ENCODE measurements at regions not wholly inside any gene's neighbourhood (a gene's known extent, or its start where the extent isn't known, plus 50 kb on each side); places are given as distances from the start of the nearest gene placed in this dataset.
"Not testable (repeated sequence)": the region's sequence is repeated elsewhere in the genome, so short reads cannot be mapped to it uniquely, and the experiment has no call there.

- no peak for DNase-seq (ENCODE audit: low read depth in 2 of 2)
These were observed 1520.7 kb upstream of the B3GALT2 start for GRCh38 chr1:194707074-194707473.

GRCh38 chr1:194705123-194705854 lies 1518.9 kb upstream of the B3GALT2 start:
- DNase-seq (ENCODE audit: low read depth in 2 of 2), result no peak

GRCh38 chr1:194698908-194699318 lies 1512.5 kb upstream of the B3GALT2 start:
- no peak for DNase-seq (ENCODE audit: low read depth in 2 of 2)

GRCh38 chr1:194693244-194693643 lies 1506.8 kb upstream of the B3GALT2 start:
- no peak for DNase-seq (ENCODE audit: low read depth in 2 of 2)

DNA sequence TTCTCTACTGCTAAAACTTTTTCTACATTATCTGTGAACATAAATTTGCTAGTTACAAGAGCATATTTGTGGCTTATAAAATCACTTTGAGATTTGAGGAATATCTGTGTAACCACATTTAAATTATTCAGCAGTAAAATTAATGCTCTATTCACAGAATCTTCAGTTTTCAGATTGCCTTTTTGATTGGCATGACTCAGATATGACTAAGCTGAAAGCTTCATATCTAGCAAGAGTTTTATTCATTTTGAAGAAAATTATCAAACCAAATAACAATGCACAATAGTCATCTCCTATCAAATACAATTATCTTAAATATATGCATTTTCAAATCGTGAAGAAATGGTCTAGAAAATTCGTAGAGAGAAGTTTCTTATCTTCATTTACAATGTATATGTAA lies 1498.2 kb upstream of the B3GALT2 start:
- DNase-seq (ENCODE audit: low read depth in 2 of 2), result no peak

DNA sequence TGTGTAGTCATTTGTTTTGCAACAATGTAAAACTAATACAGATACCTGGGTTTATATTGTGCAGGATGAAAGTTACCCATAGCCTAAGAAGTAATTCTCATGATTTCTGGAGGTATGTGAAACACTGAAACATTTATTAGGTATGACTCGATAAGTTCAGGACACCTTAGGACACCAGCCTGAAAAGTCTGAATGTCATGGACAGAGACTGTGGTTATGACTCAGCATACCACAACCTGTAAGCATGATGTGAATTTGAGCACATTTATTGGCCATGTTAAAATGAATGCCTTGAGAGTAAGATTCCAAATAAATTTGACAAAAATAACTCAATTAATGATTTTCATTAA lies 1471.7 kb upstream of the B3GALT2 start:
- DNase-seq (ENCODE audit: low read depth in 2 of 2), result no peak

DNA sequence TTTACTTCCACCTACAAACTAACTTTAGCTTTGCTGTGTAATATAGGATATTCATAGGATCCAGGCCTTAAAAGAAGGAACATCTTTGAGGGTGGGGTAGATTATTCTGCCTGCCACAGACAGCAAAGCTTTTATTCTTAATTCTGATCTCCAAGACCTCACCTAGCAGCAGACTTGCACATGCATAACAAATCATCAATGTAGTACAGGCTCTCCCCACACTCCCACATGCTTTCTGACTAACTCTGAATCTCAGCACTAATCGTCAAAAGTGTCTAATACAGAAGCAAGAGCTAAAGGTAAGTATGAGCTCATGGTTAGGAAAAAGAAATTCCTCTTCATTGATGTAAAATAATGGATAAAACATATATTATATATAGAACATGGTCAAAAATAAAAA lies 1468.5 kb upstream of the B3GALT2 start:
- DNase-seq (ENCODE audit: low read depth in 2 of 2), result no peak

DNA sequence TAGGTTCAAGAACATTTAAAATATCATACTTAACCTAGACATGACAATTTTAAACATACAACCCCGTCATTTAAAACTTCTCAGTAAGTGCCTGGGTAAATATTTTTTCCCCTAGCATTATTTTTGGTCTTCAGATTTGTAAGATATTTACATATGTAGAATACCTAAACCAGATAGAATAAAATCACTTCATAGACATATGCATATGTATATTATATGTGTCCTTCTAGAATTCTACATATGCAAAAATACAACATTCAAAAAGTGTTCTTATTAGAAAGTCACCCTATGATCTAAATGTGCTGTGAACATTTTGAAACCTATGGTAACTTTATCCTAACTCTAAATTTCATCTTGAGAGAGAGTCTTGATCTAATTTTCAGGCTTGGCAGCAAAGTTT lies 1467.0 kb upstream of the B3GALT2 start:
- no peak for DNase-seq (ENCODE audit: low read depth in 2 of 2)

- DNase-seq (ENCODE audit: low read depth in 2 of 2), result no peak
These were observed 1460.7 kb upstream of the B3GALT2 start for GRCh38 chr1:194647118-194647517.

GRCh38 chr1:194644528-194644927 lies 1458.1 kb upstream of the B3GALT2 start:
- no peak for DNase-seq (ENCODE audit: low read depth in 2 of 2)

DNA sequence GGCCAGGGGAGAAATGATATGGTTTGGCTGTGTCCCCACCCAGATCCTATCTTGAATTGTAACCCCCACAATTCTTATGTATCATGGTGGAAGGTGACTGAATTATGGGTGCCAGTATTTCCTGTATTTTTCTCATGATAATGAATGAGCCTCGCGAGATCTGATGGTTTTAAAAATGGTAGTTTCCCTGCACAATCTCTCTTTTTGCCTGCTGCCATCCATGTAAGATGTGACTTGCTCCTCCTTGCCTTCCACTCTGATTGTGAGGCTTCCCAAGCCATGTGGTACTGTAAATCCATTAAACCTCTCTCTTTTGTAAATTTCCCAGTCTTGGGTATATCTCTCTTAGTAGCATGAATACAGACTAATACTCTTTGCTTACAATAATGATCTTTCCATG lies 1453.9 kb upstream of the B3GALT2 start:
- DNase-seq (ENCODE audit: low read depth in 2 of 2), result no peak

- no peak for DNase-seq (ENCODE audit: low read depth in 2 of 2)
These were observed 1442.6 kb upstream of the B3GALT2 start for GRCh38 chr1:194629011-194629410.

DNA sequence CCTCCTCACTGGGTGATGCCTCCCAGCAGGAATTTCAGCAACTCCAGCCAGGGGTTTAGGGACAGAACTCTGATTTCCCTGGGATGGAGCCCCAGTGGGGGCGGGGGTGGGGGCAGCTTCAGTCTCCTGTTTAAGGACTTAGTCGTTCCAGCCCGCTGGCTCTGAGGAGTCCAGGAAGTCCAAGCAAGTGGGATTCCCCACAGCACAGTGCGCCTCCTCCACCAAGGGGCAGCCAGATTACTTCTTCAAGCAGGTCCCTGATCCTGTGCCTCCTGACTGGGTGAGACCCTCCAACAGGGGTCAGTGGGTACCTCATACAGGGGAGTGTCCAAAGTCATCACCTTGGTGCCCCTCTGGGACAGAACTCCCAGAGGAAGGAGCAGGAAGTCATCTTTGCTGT lies 1438.4 kb upstream of the B3GALT2 start:
- DNase-seq (ENCODE audit: low read depth in 2 of 2), result no peak

DNA sequence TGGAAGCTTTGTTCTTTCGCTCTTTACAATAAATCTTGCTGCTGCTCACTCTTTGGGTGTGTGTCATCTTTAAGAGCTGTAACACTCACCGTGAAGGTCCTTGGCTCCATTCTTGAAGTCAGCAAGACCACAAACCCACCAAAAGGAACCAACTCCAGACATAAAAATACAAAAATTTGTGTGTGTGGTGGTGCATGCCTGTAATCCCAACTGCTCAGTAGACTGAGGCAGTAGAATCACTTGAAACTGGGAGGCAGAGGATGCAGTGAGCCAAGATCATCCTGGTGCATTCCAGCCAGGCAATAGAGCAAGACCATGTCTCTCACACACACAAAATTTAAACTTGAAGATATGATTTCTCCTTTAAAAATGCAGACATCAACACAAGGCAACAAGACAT lies 1431.7 kb upstream of the B3GALT2 start:
- DNase-seq (ENCODE audit: low read depth in 2 of 2), result no peak

DNA sequence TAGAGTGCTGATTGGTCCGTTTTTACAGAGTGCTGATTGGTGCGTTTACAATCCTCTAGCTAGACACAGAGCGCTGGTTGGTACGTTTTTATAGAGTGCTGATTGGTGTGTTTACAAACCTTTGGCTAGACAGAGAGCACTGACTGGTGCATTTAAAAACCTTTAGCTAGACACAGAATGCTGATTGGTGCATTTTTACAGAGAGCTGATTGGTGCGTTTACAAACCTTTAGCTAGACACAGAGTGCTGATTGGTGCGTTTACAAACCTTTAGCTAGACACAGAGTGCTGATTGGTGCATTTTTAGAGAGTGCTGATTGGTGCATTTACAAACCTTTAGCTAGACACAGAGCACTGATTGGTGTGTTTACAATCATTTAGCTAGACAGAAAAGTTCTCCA lies 1430.9 kb upstream of the B3GALT2 start:
- DNase-seq (ENCODE audit: low read depth in 2 of 2), result not testable (repeated sequence)

DNA sequence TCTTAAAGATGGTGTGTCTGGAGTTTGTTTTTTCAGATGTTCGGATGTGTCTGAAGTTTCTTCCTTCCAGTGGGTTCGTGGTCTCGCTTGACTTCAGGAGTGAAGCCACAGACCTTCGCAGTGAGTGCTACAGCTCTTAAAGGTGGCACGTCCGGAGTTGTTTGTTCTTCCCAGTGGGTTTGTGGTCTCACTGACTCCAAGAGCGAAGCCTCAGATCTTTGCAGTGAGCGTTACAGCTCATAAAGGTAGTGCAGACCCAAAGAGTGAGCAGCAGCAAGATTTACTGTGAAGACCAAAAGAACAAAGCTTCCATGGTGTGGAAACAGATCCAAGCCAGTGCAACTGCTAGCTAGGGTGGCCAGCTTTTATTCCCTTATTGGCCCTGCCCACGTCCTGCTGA lies 1430.4 kb upstream of the B3GALT2 start:
- DNase-seq (ENCODE audit: low read depth in 2 of 2), result no peak

DNA sequence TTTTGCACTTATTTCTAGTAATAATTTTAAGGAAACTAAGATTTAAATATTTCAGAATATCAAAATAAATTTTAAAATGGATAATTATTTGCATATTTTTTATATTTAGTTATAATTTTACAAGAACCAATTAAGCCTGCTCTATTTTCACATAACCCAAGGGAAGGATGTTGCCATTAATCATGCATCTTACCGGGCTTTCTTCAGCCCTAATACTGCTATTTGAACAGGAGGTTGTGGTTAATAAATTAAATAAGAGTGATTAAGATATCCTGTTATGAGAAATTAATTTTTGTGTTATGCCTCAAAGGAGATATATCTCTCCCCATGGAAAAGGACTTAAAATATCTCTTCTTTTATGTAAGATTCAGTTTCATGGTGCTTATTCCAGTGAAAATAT lies 1415.8 kb upstream of the B3GALT2 start:
- no peak for DNase-seq (ENCODE audit: low read depth in 2 of 2)

- no peak for DNase-seq (ENCODE audit: low read depth in 2 of 2)
These were observed 1414.3 kb upstream of the B3GALT2 start for GRCh38 chr1:194600716-194601115.

DNA sequence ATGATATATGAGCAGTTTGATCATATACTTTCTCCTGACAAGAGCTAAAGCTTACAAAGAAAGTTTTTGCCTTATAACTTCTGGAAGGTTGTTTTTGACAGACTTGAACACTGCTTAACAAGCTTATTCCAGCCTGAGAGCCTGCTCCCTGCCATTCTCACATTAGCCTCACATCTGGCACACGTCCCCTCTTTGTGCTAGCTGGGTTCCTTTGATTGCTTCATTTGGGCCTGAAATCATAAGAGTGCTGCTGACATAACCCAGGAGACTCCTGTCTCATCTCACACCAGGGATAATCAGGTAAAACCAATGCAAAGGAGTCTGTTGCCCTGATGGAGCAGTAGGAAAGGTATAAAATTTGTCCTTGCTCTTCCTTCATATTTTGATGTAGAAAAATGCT lies 1411.7 kb upstream of the B3GALT2 start:
- no peak for DNase-seq (ENCODE audit: low read depth in 2 of 2)

GRCh38 chr1:194586302-194586701 lies 1399.9 kb upstream of the B3GALT2 start:
- DNase-seq (ENCODE audit: low read depth in 2 of 2), result no peak

GRCh38 chr1:194584052-194584451 lies 1397.6 kb upstream of the B3GALT2 start:
- no peak for DNase-seq (ENCODE audit: low read depth in 2 of 2)

- DNase-seq (ENCODE audit: low read depth in 2 of 2), result no peak
These were observed 1384.1 kb upstream of the B3GALT2 start for GRCh38 chr1:194570476-194570875.

DNA sequence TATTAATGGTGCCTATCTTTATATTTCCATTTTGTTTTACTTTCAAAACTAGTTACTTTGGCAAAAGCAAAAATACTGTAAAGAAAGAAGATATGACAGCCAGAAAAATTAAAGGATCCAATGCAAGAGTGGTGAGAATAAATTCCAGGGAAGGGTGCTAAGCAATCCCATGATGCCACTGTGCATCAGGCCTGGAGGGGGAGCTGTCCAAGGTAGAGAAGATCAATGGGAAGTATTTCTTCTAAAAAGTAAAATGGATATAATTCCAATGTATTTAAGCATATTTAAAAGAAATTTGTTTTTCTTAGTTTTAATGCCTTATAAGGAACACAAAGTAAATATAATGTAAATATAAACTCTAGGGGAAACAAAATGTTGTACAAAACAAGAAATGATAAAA lies 1382.2 kb upstream of the B3GALT2 start:
- DNase-seq (ENCODE audit: low read depth in 2 of 2), result no peak

GRCh38 chr1:194548071-194548470 lies 1361.7 kb upstream of the B3GALT2 start:
- no peak for DNase-seq (ENCODE audit: low read depth in 2 of 2)
